Activated CD4-positive, alpha-beta T cell treated with anti-CD3 and anti-CD28 coated beads, Interleukin-2, amount 50 U/mL, for 24 hours (primary cell): ENCODE measurements at regions not wholly inside any gene's neighbourhood (a gene's known extent, or its start where the extent isn't known, plus 50 kb on each side); places are given as distances from the start of the nearest gene placed in this dataset.
"Not testable (repeated sequence)": the region's sequence is repeated elsewhere in the genome, so short reads cannot be mapped to it uniquely, and the experiment has no call there.

Experiments used
- DNase-seq, 2 donors: peaks; one replicate each; pipeline ENCODE4 v3.0.0-alpha.2; 2020; ENCODE audit warnings: low read depth in 1 of 2, low spot score in 1 of 2

DNA sequence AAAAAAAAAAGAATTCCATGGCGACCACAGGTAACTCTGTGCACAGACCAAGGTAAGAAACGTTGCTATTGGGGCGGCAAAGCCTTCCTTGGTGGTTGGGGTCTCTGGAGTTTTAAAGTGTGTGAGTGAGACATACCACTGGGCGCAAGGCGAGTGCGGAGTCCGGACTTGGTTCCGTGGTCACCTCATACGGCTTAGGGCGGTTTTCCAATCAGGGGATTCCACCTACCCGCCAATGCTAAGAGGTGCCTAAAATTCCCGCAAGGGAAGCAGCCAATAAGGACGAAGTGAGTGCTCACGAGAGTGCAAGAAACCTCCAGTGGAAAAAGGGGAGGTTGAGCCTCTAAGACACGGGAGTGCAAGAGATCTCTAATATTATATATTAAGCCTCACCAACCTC lies 68.6 kb upstream of the PRSS16 start:
- no peak for DNase-seq

DNA sequence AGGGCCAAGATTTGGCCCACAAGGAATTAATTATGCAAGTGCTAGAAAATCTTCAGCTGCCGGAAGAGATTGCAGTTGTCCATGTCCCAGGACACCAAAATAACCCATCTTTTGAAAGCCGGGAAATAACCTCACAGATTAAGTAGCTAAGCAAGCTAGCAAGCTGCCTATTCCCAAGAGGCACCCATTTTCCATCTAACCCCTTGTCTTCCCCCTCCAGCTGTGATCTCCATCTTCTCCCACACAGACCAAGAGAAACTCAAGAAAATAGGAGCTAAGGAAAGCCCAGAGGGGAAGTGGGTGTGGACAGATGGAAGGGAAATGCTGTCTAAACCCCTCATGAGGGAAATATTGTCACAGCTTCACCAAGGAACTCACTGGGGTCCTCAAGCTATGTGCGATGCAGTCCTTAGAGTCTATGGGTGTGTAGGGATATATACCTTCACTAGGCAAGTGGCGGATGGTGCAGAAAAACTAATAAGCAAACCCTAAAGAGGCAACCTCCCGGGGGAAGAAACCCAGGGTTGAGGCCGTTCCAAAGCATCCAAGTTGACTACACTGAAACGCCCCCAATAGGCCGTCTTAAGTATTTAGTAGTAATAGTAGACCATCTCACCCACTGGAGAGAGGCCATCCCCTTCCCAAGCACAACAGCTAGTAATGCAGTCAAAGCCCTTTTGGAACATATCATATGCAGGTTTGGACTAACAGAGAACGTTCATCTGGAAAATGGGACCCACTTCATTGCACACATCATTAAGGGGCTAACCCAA lies 64.3 kb upstream of the PRSS16 start:
- no peak for DNase-seq

DNA sequence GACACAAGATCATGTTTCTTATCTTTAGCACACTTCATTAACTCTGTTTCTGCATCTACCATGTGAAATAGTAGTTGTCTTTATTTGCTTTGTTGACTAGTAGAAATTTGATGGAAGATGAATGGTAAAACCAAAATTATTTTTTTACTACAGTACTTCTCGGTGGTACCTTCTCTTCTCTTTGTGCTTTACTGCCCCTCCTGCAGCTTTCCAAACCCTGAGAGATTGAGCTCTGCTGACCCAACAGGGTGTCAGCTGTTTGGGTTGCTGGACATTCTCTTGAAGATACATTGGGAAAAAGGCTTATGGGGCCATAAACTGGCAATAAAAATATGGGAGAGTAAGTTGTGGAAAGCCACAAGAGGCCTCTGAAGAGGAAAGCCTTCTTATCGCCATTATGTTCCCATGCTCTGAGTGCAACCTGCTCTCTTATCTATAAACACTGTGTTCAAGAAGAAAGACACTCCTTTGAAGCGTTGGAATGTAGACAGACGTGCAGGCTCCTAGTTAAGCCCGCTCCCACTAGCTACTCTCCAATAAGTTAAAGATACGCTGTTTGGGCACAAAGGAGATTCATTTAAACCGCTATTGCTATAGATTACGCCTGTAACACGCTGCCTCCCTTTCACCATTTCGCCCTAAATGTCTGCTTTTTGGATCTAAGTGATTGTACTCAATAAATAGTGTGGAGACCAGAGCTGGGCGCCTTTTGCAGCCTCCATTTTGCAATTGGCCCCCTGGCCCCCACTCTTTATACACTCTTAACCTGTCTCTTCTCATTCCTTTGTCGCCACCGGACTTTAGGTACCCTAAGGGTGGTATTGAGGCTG lies 60.1 kb upstream of the PRSS16 start:
- no peak for DNase-seq

DNA sequence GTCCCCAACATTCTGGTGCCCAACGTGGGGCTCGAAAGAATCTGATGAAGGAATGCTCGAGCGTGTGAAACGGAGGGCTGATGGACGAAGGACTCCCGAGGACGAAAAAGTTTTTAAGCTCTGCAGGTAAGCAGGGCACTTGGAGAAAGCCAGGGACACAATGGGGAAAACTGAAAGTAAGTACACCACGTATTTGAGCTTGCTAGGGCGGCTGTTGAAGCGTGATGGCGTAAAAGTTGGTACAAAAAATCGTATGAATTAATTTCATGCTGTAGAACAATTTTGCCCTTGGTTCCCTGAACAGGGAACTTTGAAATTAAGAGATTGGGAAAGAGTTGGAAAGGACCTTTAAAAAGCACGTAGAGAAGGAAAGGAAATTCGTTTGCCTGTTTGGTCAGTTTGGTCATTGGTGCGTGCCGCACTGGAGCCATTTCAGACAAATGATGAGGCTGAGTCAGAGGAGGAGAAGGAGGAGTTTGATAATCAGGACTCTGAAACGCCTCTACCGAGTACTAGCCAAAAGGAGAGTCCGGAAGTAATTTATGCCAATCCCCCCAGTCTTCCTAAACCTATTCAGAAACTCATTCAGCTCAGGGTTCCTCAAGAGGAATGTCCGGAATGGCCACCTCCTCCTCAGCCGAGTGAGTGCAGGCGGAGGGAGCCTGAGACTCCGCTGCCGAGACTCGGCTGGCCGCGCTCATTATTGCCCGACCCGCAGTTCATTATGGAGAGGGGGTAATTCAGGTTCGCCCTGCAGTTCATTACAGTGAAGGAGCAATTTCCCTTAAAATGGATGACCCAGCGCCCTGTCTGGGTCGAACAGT lies 59.2 kb upstream of the PRSS16 start:
- DNase-seq: peak; percentile 9 to 19

DNA sequence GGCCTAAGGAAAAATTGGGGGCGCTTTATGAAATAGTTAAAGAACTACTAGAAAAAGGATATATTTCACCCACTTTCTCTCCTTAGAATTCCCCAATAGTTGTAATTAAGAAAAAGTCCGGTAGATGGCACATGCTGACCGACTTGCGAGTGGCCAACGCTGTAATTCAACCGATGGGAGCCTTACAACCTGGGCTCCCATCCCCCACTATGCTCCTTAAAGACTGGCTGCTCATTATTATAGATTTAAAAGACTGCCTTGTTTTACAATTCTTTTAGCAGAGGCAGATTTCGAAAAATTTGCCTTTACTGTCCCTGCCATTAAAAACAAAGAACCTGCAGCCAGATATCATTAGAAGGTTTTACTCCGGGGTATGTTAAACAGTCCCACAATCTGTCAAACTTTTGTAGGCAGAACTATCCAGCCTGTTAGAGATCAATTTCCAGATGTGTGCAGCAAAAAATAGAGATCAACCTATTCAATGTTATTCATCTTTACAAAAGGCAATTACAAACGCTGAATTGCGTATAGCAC lies 58.5 kb upstream of the PRSS16 start:
- DNase-seq: peak; percentile 6 to 55

DNA sequence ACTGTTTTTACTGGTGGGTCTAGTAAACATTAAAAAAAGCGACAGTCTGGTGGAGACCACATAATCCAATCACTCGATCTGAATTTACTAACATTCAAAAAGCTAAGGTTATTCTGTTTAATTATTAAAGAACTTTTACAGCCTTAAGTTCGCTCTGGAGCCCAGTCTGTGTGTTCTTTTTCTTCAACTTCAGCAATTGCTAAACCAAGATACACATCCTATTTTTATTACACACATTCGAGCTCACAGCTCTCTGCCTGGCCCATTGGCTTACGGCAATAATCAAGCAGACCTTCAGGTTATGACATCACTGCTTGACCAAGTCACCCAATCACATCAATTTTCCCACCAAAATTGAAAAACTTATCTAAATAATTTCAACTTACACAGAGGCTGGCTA lies 57.4 kb upstream of the PRSS16 start:
- DNase-seq: no peak

DNA sequence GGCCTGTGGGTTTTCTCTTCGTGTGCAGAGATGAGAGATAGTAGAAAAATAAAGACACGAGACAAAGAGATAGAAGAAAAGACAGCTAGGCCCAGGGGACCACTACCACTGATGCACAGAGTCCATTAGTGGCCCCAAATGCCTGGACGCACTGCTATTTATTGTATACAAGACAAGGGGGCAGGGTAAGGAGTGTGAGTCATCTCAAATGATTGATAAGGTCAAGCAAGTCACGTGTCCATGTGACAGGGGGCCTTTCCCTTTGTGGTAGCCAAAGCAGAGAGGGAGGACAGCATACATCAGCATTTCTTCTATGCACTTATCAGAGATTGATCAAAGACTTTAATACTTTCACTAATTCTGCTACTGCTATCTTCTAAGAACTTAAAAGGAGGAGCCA lies 53.0 kb upstream of the PRSS16 start:
- not testable (repeated sequence) for DNase-seq

DNA sequence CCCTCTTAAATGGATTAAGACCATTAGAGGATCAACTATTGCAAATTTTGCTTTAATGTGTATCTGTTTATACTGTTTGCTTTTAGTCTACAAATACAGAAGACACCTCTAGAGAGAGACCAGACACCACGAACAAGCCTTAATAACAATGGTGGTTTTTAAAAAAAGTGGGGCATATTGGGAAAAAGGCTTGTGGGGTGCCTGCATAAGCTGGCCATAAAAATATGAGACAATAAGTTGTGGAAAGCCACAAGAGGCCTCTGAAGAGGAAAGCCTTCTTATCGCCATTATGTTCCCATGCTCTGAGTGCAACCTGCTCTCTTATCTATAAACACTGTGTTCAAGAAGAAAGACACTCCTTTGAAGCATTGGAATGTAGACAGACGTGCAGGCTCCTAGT lies 52.0 kb upstream of the PRSS16 start:
- DNase-seq: not testable (repeated sequence)
